ENCODE measurements at regions not wholly inside any gene's neighbourhood (a gene's known extent, or its start where the extent isn't known, plus 50 kb on each side); places are given as distances from the start of the nearest gene placed in this dataset.
"Not testable (repeated sequence)": the region's sequence is repeated elsewhere in the genome, so short reads cannot be mapped to it uniquely, and the experiment has no call there.

- Histone ChIP-seq H3K36me3 (ENCODE audit: insufficient read depth, low read length) (no peaks in the 10 kb centered on the region), H3K4me1 (ENCODE audit: insufficient read depth, low read length, severe bottlenecking) (peaks cover 58% of the 10 kb centered on the region), H3F3A (ENCODE audit: insufficient read depth, low read length) (no peaks in the 10 kb centered on the region), H3K4me2 (ENCODE audit: low read length) (no peak overlapping the region), H3K9me2 (ENCODE audit: low read depth, low read length) (no peaks in the 10 kb centered on the region), H2AFZ (ENCODE audit: low read length) (no peak overlapping the region), H3K9me3 (ENCODE audit: low read length) (no peaks in the 10 kb centered on the region), H3K4me3 (ENCODE audit: low read depth, low read length, poor library complexity, severe bottlenecking) (no peak overlapping the region), H3K27me3 (ENCODE audit: insufficient read depth, low read length) (no peaks in the 10 kb centered on the region), H4K20me1 (ENCODE audit: insufficient read depth, low read length) (no peaks in the 10 kb centered on the region), H3K9ac (ENCODE audit: low read length) (no peak overlapping the region), H3K27ac (ENCODE audit: low read depth, low read length, poor library complexity, severe bottlenecking) (no peak overlapping the region), H3K79me2 (ENCODE audit: insufficient read depth, low read length) (no peaks in the 10 kb centered on the region)
- no peak for TF ChIP-seq CTCF (IDR thresholded peaks at IDR 0.05; ENCODE audit: low read length)
- TF ChIP-seq EZH2 (IDR thresholded peaks at IDR 0.05; ENCODE audit: borderline replicate concordance, low read length): no peak
Measured at GRCh38 chr5:50550993-50551392, 109.9 kb upstream of the EMB start.

GRCh38 chr5:50553560-50553984, 112.5 kb upstream of the EMB start:
- Histone ChIP-seq H3K27me3 (ENCODE audit: insufficient read depth, low read length) (no peaks in the 10 kb centered on the region), H3F3A (ENCODE audit: insufficient read depth, low read length) (no peaks in the 10 kb centered on the region), H3K79me2 (ENCODE audit: insufficient read depth, low read length) (no peaks in the 10 kb centered on the region), H3K27ac (ENCODE audit: low read depth, low read length, poor library complexity, severe bottlenecking) (peak overlapping the region; percentile 63), H3K4me1 (ENCODE audit: insufficient read depth, low read length, severe bottlenecking) (peaks cover 66% of the 10 kb centered on the region), H3K9me3 (ENCODE audit: low read length) (no peaks in the 10 kb centered on the region), H4K20me1 (ENCODE audit: insufficient read depth, low read length) (no peaks in the 10 kb centered on the region), H3K36me3 (ENCODE audit: insufficient read depth, low read length) (no peaks in the 10 kb centered on the region), H3K9ac (ENCODE audit: low read length) (peak overlapping the region; percentile 47), H3K4me2 (ENCODE audit: low read length) (peak overlapping the region; percentile 61), H3K4me3 (ENCODE audit: low read depth, low read length, poor library complexity, severe bottlenecking) (peak overlapping the region; percentile 50), H2AFZ (ENCODE audit: low read length) (peak overlapping the region; percentile 80), H3K9me2 (ENCODE audit: low read depth, low read length) (no peaks in the 10 kb centered on the region)
- TF ChIP-seq CTCF (IDR thresholded peaks at IDR 0.05; ENCODE audit: low read length) (no peak), EZH2 (IDR thresholded peaks at IDR 0.05; ENCODE audit: borderline replicate concordance, low read length) (no peak)

- peaks cover 66% of the 10 kb centered on the region for H3K4me1 ChIP-seq (ENCODE audit: insufficient read depth, low read length, severe bottlenecking)
- H3K4me2 ChIP-seq (ENCODE audit: low read length); H3K36me3 ChIP-seq (ENCODE audit: insufficient read depth, low read length); H2AFZ ChIP-seq (ENCODE audit: low read length); H3K9ac ChIP-seq (ENCODE audit: low read length); H3K9me3 ChIP-seq (ENCODE audit: low read length); H3K27me3 ChIP-seq (ENCODE audit: insufficient read depth, low read length); H3K9me2 ChIP-seq (ENCODE audit: low read depth, low read length); H3K79me2 ChIP-seq (ENCODE audit: insufficient read depth, low read length); H3F3A ChIP-seq (ENCODE audit: insufficient read depth, low read length); H3K4me3 ChIP-seq (ENCODE audit: low read depth, low read length, poor library complexity, severe bottlenecking); H3K27ac ChIP-seq (ENCODE audit: low read depth, low read length, poor library complexity, severe bottlenecking); H4K20me1 ChIP-seq (ENCODE audit: insufficient read depth, low read length): not testable (repeated sequence)
Measured at GRCh38 chr5:50558640-50559039, 107.8 kb upstream of the PARP8 start.

GRCh38 chr5:50559955-50560354, 106.5 kb upstream of the PARP8 start:
- no peaks in the 10 kb centered on the region for H3K9me3 ChIP-seq (ENCODE audit: low read length)
- H3K4me3 ChIP-seq (ENCODE audit: low read depth, low read length, poor library complexity, severe bottlenecking): peak overlapping the region; percentile 6

More at GRCh38 chr5:50559955-50560354, 106.5 kb upstream of the PARP8 start:
- TF ChIP-seq CTCF (IDR thresholded peaks at IDR 0.05; ENCODE audit: low read length): no peak
- no peak for TF ChIP-seq EZH2 (IDR thresholded peaks at IDR 0.05; ENCODE audit: borderline replicate concordance, low read length)
- no peaks in the 10 kb centered on the region for H4K20me1 ChIP-seq (ENCODE audit: insufficient read depth, low read length)
- H3K9me2 ChIP-seq (ENCODE audit: low read depth, low read length): no peaks in the 10 kb centered on the region
- H3F3A ChIP-seq (ENCODE audit: insufficient read depth, low read length): no peaks in the 10 kb centered on the region
- no peaks in the 10 kb centered on the region for H3K79me2 ChIP-seq (ENCODE audit: insufficient read depth, low read length)
- H3K27ac ChIP-seq (ENCODE audit: low read depth, low read length, poor library complexity, severe bottlenecking): peak overlapping the region; percentile 70
- no peaks in the 10 kb centered on the region for H3K36me3 ChIP-seq (ENCODE audit: insufficient read depth, low read length)
- H3K4me1 ChIP-seq (ENCODE audit: insufficient read depth, low read length, severe bottlenecking): peaks cover 65% of the 10 kb centered on the region
- peak overlapping the region; percentile 18; the same call in 1 of the 2 replicates for H3K9ac ChIP-seq (ENCODE audit: low read length)
- H3K4me2 ChIP-seq (ENCODE audit: low read length): peak overlapping the region; percentile 45
- no peaks in the 10 kb centered on the region for H3K27me3 ChIP-seq (ENCODE audit: insufficient read depth, low read length)
- H2AFZ ChIP-seq (ENCODE audit: low read length): 0 out of 2 replicates have a peak overlapping the region, but pooled peaks have one; percentile 35
